ENCODE measurements at regions not wholly inside any gene's neighbourhood (a gene's known extent, or its start where the extent isn't known, plus 50 kb on each side); places are given as distances from the start of the nearest gene placed in this dataset.

- TF ChIP-seq, protein P1, sequence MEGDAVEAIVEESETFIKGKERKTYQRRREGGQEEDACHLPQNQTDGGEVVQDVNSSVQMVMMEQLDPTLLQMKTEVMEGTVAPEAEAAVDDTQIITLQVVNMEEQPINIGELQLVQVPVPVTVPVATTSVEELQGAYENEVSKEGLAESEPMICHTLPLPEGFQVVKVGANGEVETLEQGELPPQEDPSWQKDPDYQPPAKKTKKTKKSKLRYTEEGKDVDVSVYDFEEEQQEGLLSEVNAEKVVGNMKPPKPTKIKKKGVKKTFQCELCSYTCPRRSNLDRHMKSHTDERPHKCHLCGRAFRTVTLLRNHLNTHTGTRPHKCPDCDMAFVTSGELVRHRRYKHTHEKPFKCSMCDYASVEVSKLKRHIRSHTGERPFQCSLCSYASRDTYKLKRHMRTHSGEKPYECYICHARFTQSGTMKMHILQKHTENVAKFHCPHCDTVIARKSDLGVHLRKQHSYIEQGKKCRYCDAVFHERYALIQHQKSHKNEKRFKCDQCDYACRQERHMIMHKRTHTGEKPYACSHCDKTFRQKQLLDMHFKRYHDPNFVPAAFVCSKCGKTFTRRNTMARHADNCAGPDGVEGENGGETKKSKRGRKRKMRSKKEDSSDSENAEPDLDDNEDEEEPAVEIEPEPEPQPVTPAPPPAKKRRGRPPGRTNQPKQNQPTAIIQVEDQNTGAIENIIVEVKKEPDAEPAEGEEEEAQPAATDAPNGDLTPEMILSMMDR (IDR thresholded peaks at IDR 0.05) = no peak
- TF ChIP-seq POLR2A (IDR thresholded peaks at IDR 0.05) = no peak
These were observed 181.1 kb upstream of the SPRY1 start for GRCh38 chr4:123215536-123215935.

Measured in testis (tissue), 2 donors.